ENCODE measurements at regions not wholly inside any gene's neighbourhood (a gene's known extent, or its start where the extent isn't known, plus 50 kb on each side); places are given as distances from the start of the nearest gene placed in this dataset.
"Not testable (repeated sequence)": the region's sequence is repeated elsewhere in the genome, so short reads cannot be mapped to it uniquely, and the experiment has no call there.

DNA sequence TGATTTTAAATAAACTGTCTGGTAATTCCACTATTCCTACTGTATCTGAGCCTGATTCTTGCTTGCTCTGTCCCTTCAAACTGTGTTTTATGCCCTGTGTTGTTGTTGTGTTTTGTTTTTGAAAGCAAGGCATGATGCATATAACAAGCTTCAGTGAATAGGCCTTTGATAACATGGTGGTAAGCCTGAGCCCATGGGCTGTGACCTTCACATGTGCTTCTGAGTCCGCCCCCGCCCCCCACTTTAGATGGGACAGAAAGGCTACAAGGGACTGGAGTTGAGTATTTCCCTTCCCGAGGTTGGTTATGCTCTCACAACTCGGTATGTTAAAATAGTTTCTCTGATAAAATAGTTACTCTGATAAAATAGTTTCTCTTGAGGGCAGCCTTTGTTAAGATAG is 119.0 kb upstream of the WNT7A start:
- H3K4me1 ChIP-seq, result no peaks in the 10 kb centered on the region
- intact Hi-C loops (cut with DNase I), result no loop called here
- FAIRE-seq (no peak), DNase-seq (no peak), ATAC-seq (no peak)
- no peak overlapping the region for H3K27ac ChIP-seq
- no peaks in the 10 kb centered on the region for H3K27me3 ChIP-seq
- H3K36me3 ChIP-seq, result no peaks in the 10 kb centered on the region
- H3K9me3 ChIP-seq, result no peaks in the 10 kb centered on the region
- H3K4me3 ChIP-seq, result no peak overlapping the region
- 45 to 51% methylated on average over 4 of the region's 4 CpGs for WGBS, 2 donors
- TF ChIP-seq, protein P1, sequence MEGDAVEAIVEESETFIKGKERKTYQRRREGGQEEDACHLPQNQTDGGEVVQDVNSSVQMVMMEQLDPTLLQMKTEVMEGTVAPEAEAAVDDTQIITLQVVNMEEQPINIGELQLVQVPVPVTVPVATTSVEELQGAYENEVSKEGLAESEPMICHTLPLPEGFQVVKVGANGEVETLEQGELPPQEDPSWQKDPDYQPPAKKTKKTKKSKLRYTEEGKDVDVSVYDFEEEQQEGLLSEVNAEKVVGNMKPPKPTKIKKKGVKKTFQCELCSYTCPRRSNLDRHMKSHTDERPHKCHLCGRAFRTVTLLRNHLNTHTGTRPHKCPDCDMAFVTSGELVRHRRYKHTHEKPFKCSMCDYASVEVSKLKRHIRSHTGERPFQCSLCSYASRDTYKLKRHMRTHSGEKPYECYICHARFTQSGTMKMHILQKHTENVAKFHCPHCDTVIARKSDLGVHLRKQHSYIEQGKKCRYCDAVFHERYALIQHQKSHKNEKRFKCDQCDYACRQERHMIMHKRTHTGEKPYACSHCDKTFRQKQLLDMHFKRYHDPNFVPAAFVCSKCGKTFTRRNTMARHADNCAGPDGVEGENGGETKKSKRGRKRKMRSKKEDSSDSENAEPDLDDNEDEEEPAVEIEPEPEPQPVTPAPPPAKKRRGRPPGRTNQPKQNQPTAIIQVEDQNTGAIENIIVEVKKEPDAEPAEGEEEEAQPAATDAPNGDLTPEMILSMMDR (IDR thresholded peaks at IDR 0.05), result no peak

DNA sequence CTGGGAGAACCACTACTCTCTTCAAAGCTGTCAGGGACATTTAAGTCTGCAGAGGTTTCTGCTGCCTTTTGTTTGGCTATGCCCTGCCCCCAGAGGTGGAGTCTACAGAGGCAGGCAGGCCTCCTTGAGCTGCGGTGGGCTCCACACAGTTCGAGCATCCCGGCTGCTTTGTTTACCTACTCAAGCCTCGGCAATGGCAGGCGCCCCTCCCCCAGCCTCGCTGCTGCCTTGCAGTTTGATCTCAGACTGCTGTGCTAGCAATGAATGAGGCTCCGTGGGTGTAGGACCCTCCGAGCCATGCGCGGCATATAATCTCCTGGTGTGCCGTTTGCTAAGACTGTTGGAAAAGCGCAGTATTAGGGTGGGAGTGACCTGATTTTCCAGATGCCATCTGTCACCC is 115.3 kb upstream of the WNT7A start:
- H3K27ac ChIP-seq; H3K9me3 ChIP-seq; intact Hi-C loops (cut with DNase I); ATAC-seq; FAIRE-seq; DNase-seq; H3K4me3 ChIP-seq; H3K36me3 ChIP-seq; H3K27me3 ChIP-seq; H3K4me1 ChIP-seq: not testable (repeated sequence)
- 79 to 87% methylated on average over 12 of the region's 12 CpGs for WGBS, 2 donors

DNA sequence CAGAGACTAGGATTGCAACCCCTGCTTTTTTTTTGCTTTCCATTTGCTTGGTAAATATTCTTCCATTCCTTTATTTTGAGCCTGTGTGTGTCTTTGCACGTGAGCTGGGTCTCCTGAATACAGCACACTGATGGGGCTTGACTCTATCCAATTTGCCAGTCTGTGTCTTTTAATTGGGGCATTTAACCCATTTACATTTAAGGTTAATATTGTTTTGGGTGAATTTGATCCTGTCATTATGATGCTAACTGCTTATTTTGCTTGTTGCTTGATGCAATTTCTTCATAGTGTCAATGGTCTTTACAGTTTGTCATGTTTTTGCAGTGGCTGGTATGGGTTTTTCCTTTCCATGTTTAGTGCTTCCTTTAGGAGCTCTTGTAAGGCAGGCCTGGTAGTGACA is 109.1 kb upstream of the WNT7A start:
- DNase-seq; ATAC-seq; H3K9me3 ChIP-seq; FAIRE-seq; H3K36me3 ChIP-seq; intact Hi-C loops (cut with DNase I); H3K4me3 ChIP-seq; H3K4me1 ChIP-seq; H3K27ac ChIP-seq; H3K27me3 ChIP-seq: not testable (repeated sequence)
- 53 to 55% methylated on average over 1 of the region's 1 CpG for WGBS, 2 donors

DNA sequence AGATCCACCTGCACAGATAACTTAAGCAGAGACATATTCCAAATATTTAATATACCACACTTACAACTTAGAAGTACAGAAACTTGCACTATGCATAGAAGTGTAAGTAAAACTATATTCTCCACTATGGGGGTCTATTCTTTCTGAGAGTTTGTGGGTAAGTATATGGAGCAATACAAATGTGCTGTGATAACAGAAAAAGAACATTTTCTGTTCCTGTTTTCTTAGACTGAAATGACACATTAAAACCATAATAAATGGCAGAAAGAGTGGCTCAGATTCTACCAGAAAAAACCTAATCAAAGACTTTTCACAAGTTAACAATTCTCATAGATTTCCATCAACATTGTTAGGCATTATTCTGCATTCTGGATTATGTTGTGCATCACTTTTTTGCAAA is 96.6 kb upstream of the WNT7A start:
- no peak for DNase-seq
- no peak for FAIRE-seq
- Histone ChIP-seq H3K4me1 (no peaks in the 10 kb centered on the region), H3K4me3 (no peak overlapping the region), H3K36me3 (no peaks in the 10 kb centered on the region), H3K27ac (no peak overlapping the region), H3K27me3 (no peaks in the 10 kb centered on the region), H3K9me3 (no peaks in the 10 kb centered on the region)
- intact Hi-C loops (cut with DNase I), result no loop called here
- TF ChIP-seq, protein P1 (IDR thresholded peaks at IDR 0.05), result no peak
- ATAC-seq, result no peak

DNA sequence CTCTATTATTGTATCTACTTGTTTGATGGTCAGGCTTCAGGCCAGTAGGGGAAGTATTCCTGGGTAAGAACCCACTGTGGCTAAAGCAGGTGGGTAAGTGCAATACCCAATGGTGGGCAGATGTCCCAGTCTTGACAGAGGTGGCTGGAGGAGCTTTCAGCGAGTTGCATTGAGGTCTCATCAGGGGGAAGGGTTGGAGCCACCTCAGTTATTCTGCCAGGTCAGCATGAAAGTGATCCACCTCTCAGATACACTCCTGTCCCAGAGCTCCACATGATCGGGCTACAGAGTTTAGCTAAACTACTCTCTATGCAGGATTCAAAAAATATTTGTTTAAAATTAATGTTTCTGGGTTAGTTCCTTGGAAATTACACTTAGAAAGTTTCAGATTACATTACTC is 95.8 kb upstream of the WNT7A start:
- intact Hi-C loops (cut with DNase I), result no loop called here
- H3K27me3 ChIP-seq, result no peaks in the 10 kb centered on the region
- no peak for DNase-seq
- TF ChIP-seq, protein P1 (IDR thresholded peaks at IDR 0.05), result no peak
- no peak for FAIRE-seq
- no peak overlapping the region for H3K4me3 ChIP-seq
- H3K36me3 ChIP-seq, result no peaks in the 10 kb centered on the region
- no peak for ATAC-seq
- no peak overlapping the region for H3K27ac ChIP-seq
- no peaks in the 10 kb centered on the region for H3K9me3 ChIP-seq
- H3K4me1 ChIP-seq, result no peaks in the 10 kb centered on the region
- WGBS, 2 donors, result 58 to 68% methylated on average over 2 of the region's 2 CpGs

DNA sequence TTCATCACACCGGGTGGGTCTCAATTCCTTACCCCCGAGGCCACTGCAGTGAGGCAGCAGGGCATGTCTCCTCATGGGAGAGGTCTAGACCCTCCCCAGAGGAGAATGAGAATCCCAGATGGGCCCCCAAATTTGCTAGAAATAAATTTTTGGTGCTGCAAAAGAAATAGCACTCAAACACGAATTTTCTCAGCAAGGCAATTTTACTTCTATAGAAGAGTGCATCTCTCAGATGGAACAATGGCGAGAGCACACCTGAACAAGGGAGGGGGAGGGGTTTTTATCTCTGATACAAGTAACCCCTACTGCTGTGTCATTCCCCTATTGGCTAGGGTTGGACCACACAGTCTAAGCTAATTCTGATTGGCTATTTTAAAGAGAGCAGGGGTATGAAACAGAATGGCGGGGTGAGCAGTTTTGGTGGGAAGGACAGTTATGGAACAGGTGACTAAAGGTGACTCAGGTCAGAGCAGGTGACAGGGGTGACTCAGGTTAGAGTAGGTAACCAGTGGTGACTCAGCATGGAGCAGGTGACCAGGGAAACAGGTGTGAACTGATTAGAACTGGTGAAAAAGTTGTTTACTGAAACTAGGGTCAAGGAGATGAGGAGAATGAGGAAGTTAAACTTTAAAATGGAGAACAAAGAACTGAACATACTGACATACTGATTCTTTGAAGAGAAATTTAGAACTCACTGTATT is 93.0 kb upstream of the WNT7A start:
- Histone ChIP-seq H3K27ac (no peak overlapping the region), H3K4me1 (no peaks in the 10 kb centered on the region), H3K27me3 (no peaks in the 10 kb centered on the region), H3K4me3 (no peak overlapping the region), H3K9me3 (no peaks in the 10 kb centered on the region), H3K36me3 (no peaks in the 10 kb centered on the region)
- TF ChIP-seq, protein P1 (IDR thresholded peaks at IDR 0.05), result no peak
- ATAC-seq (no peak), FAIRE-seq (no peak), DNase-seq (no peak)
- intact Hi-C loops (cut with DNase I), result no loop called here
- WGBS, 2 donors, result 70 to 74% methylated on average over 5 of the region's 5 CpGs
